WTC11 (cell line): ENCODE measurements at regions not wholly inside any gene's neighbourhood (a gene's known extent, or its start where the extent isn't known, plus 50 kb on each side); places are given as distances from the start of the nearest gene placed in this dataset.

Experiments used
- ATAC-seq: fragments of 200-7000 bp; cut with Tn5 transposase; 2 replicates; pipeline ENCODE4 v1.10.0; 2021; ENCODE audit warnings: mild to moderate bottlenecking, moderate library complexity
- CTCF ChIA-PET: fragments of 300-600 bp; sonication (Branson Sonifier 250); formaldehyde crosslinking; loops from one replicate; lab custom pipeline; 2021; ENCODE audit warnings: antibody characterized with exemption; lab: Charles Lee
- POLR2A ChIA-PET: fragments of 350-600 bp; sonication (Branson Sonifier 250); formaldehyde crosslinking; loops from one replicate; lab custom pipeline; 2021; ENCODE audit warnings: antibody characterized with exemption; lab: Charles Lee
- DNase-seq: peaks from one replicate; pipeline ENCODE4 v3.0.0; 2021; ENCODE audit warnings: low spot score
- H3K27ac Mint-ChIP-seq: 2 replicates; pipeline ENCODE4 v1.8.0; 2021; ENCODE audit warnings: mixed read lengths
- H3K27me3 Mint-ChIP-seq: 2 replicates; pipeline ENCODE4 v1.8.0; 2021; ENCODE audit warnings: low read depth, mild to moderate bottlenecking, moderate library complexity, mixed read lengths
- H3K36me3 Mint-ChIP-seq: 2 replicates; pipeline ENCODE4 v1.8.0; 2021; ENCODE audit warnings: mixed read lengths
- H3K4me1 Mint-ChIP-seq: 2 replicates; pipeline ENCODE4 v1.8.0; 2022; ENCODE audit warnings: mixed read lengths
- H3K4me3 Mint-ChIP-seq: 2 replicates; pipeline ENCODE4 v1.8.0; 2021; ENCODE audit warnings: mild to moderate bottlenecking, moderate library complexity, mixed read lengths
- H3K9me3 Mint-ChIP-seq: 2 replicates; pipeline ENCODE4 v1.8.0; 2021; ENCODE audit warnings: mixed read lengths
- CREB1 ChIP-seq: sonication (generic); formaldehyde crosslinking; IDR thresholded peaks from 2 replicates; pipeline ENCODE4 v1.8.0; 2023; ENCODE audit warnings: mild to moderate bottlenecking, missing genetic modification reagents
- ELF4 ChIP-seq: sonication (generic); formaldehyde crosslinking; IDR thresholded peaks from 2 replicates; pipeline ENCODE4 v1.8.1; 2022; ENCODE audit warnings: low read depth, mild to moderate bottlenecking, moderate library complexity, missing genetic modification reagents
- GRHL2 ChIP-seq: fragments of 250-450 bp; sonication (Bioruptor Pico); IDR thresholded peaks from 2 replicates; pipeline ENCODE4 v1.8.0; 2022; ENCODE audit warnings: mild to moderate bottlenecking, moderate library complexity; ENCODE audit not compliant: insufficient replicate concordance, severe bottlenecking
- GTF2I ChIP-seq: fragments of 250-450 bp; sonication (Bioruptor Pico); conservative IDR thresholded peaks from 2 replicates; pipeline ENCODE4 v1.4.0; 2021; ENCODE audit warnings: mild to moderate bottlenecking
- HMGA2 ChIP-seq: fragments of 250-450 bp; sonication (Bioruptor Pico); IDR thresholded peaks from 2 replicates; pipeline ENCODE4 v1.4.0; 2021; ENCODE audit warnings: mild to moderate bottlenecking, moderate library complexity
- JUN ChIP-seq: sonication (generic); formaldehyde crosslinking; IDR thresholded peaks from 2 replicates; pipeline ENCODE4 v1.8.0; 2023; ENCODE audit warnings: mild to moderate bottlenecking, missing genetic modification reagents
- MYBL2 ChIP-seq: sonication (generic); formaldehyde crosslinking; IDR thresholded peaks from 2 replicates; pipeline ENCODE4 v1.8.1; 2023; ENCODE audit warnings: mild to moderate bottlenecking, moderate library complexity, missing genetic modification reagents
- NR3C1 ChIP-seq: sonication (generic); formaldehyde crosslinking; conservative IDR thresholded peaks from 2 replicates; pipeline ENCODE4 v1.8.1; 2023; ENCODE audit warnings: low read depth, mild to moderate bottlenecking, missing genetic modification reagents
- RELA ChIP-seq: sonication (generic); formaldehyde crosslinking; IDR thresholded peaks from 2 replicates; pipeline ENCODE4 v1.8.1; 2022; ENCODE audit warnings: missing genetic modification reagents, mild to moderate bottlenecking, borderline replicate concordance
- SOX15 ChIP-seq: fragments of 250-450 bp; sonication (Bioruptor Pico); IDR thresholded peaks from 2 replicates; pipeline ENCODE4 v1.9.0; 2021; ENCODE audit warnings: mild to moderate bottlenecking
- ZBTB21 ChIP-seq: sonication (generic); formaldehyde crosslinking; IDR thresholded peaks from 2 replicates; pipeline ENCODE4 v1.8.1; 2023; ENCODE audit warnings: mild to moderate bottlenecking, missing genetic modification reagents, borderline replicate concordance
- ZNF219 ChIP-seq: sonication (generic); formaldehyde crosslinking; IDR thresholded peaks from 2 replicates; pipeline ENCODE4 v1.8.0; 2023; ENCODE audit warnings: missing genetic modification reagents, mild to moderate bottlenecking, borderline replicate concordance
- ZNF232 ChIP-seq: sonication (generic); formaldehyde crosslinking; IDR thresholded peaks from 2 replicates; pipeline ENCODE4 v1.8.0; 2022; ENCODE audit warnings: mild to moderate bottlenecking, missing genetic modification reagents
- TF ChIP-seq, protein P1 (sequence below): sonication (generic); formaldehyde crosslinking; IDR thresholded peaks from 2 replicates; pipeline ENCODE4 v1.8.0; 2022; ENCODE audit warnings: missing genetic modification reagents
- TF ChIP-seq, protein P2 (sequence below): sonication (generic); formaldehyde crosslinking; IDR thresholded peaks from 2 replicates; pipeline ENCODE4 v1.8.1; 2023; ENCODE audit warnings: mild to moderate bottlenecking, missing genetic modification reagents, borderline replicate concordance
- TF ChIP-seq, protein P3 (sequence below): sonication (generic); formaldehyde crosslinking; conservative IDR thresholded peaks from 2 replicates; pipeline ENCODE4 v1.8.1; 2023; ENCODE audit warnings: mild to moderate bottlenecking, low read depth, missing genetic modification reagents, moderate library complexity
- TF ChIP-seq, protein P4 (sequence below): sonication (generic); formaldehyde crosslinking; IDR thresholded peaks from 2 replicates; pipeline ENCODE4 v1.8.1; 2023; ENCODE audit warnings: mild to moderate bottlenecking, missing genetic modification reagents, moderate library complexity
- TF ChIP-seq, protein P5 (sequence below): sonication (generic); formaldehyde crosslinking; IDR thresholded peaks from 2 replicates; pipeline ENCODE4 v1.8.0; 2023; ENCODE audit warnings: missing genetic modification reagents

DNA sequence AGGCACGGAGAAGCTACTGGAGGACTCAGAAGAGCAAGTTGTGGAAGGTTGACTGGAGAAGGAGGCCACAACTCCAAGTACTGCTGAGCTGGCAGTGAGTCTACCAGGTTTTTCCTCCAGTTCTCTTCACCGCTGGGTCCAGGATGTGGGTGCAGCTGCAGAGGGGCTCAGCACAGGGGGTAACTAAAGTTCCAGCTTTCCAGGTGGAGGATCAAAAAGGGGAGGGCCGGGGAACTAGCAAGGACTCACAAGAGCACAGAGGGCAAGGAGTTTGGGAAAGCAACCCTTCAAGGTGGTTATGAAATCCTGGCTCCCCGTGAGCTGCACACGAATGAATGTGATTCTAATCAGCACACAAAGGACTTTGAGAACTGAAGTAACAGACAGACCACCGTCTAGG, 194.2 kb upstream of the GMDS start:
- ATAC-seq (no peak), DNase-seq (no peak)
- peaks cover 5% of the 10 kb centered on the region for H3K4me1 Mint-ChIP-seq
- no peaks in the 10 kb centered on the region for H3K36me3 Mint-ChIP-seq
- POLR2A ChIA-PET = no interaction called here
- no peak overlapping the region for H3K4me3 Mint-ChIP-seq
- CTCF ChIA-PET = interaction anchor here (0.8 to 1.9 kb wide), 2 partner anchors 85 to 230 kb away, joined by 3 to 6 read pairs; no protein-coding TSS in a partner anchor
- TF ChIP-seq, protein P1, sequence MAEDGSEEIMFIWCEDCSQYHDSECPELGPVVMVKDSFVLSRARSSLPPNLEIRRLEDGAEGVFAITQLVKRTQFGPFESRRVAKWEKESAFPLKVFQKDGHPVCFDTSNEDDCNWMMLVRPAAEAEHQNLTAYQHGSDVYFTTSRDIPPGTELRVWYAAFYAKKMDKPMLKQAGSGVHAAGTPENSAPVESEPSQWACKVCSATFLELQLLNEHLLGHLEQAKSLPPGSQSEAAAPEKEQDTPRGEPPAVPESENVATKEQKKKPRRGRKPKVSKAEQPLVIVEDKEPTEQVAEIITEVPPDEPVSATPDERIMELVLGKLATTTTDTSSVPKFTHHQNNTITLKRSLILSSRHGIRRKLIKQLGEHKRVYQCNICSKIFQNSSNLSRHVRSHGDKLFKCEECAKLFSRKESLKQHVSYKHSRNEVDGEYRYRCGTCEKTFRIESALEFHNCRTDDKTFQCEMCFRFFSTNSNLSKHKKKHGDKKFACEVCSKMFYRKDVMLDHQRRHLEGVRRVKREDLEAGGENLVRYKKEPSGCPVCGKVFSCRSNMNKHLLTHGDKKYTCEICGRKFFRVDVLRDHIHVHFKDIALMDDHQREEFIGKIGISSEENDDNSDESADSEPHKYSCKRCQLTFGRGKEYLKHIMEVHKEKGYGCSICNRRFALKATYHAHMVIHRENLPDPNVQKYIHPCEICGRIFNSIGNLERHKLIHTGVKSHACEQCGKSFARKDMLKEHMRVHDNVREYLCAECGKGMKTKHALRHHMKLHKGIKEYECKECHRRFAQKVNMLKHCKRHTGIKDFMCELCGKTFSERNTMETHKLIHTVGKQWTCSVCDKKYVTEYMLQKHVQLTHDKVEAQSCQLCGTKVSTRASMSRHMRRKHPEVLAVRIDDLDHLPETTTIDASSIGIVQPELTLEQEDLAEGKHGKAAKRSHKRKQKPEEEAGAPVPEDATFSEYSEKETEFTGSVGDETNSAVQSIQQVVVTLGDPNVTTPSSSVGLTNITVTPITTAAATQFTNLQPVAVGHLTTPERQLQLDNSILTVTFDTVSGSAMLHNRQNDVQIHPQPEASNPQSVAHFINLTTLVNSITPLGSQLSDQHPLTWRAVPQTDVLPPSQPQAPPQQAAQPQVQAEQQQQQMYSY (CRISPR knock-in tag) = no peak
- TF ChIP-seq ZNF232 (no peak), HMGA2 (CRISPR knock-in tag) (no peak), ELF4 (CRISPR knock-in tag) (no peak), SOX15 (no peak), NR3C1 (no peak), CREB1 (no peak), JUN (CRISPR knock-in tag) (no peak), MYBL2 (CRISPR knock-in tag) (no peak), RELA (CRISPR knock-in tag) (no peak)
- TF ChIP-seq, protein P2, sequence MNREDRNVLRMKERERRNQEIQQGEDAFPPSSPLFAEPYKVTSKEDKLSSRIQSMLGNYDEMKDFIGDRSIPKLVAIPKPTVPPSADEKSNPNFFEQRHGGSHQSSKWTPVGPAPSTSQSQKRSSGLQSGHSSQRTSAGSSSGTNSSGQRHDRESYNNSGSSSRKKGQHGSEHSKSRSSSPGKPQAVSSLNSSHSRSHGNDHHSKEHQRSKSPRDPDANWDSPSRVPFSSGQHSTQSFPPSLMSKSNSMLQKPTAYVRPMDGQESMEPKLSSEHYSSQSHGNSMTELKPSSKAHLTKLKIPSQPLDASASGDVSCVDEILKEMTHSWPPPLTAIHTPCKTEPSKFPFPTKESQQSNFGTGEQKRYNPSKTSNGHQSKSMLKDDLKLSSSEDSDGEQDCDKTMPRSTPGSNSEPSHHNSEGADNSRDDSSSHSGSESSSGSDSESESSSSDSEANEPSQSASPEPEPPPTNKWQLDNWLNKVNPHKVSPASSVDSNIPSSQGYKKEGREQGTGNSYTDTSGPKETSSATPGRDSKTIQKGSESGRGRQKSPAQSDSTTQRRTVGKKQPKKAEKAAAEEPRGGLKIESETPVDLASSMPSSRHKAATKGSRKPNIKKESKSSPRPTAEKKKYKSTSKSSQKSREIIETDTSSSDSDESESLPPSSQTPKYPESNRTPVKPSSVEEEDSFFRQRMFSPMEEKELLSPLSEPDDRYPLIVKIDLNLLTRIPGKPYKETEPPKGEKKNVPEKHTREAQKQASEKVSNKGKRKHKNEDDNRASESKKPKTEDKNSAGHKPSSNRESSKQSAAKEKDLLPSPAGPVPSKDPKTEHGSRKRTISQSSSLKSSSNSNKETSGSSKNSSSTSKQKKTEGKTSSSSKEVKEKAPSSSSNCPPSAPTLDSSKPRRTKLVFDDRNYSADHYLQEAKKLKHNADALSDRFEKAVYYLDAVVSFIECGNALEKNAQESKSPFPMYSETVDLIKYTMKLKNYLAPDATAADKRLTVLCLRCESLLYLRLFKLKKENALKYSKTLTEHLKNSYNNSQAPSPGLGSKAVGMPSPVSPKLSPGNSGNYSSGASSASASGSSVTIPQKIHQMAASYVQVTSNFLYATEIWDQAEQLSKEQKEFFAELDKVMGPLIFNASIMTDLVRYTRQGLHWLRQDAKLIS = no peak
- TF ChIP-seq, protein P3, sequence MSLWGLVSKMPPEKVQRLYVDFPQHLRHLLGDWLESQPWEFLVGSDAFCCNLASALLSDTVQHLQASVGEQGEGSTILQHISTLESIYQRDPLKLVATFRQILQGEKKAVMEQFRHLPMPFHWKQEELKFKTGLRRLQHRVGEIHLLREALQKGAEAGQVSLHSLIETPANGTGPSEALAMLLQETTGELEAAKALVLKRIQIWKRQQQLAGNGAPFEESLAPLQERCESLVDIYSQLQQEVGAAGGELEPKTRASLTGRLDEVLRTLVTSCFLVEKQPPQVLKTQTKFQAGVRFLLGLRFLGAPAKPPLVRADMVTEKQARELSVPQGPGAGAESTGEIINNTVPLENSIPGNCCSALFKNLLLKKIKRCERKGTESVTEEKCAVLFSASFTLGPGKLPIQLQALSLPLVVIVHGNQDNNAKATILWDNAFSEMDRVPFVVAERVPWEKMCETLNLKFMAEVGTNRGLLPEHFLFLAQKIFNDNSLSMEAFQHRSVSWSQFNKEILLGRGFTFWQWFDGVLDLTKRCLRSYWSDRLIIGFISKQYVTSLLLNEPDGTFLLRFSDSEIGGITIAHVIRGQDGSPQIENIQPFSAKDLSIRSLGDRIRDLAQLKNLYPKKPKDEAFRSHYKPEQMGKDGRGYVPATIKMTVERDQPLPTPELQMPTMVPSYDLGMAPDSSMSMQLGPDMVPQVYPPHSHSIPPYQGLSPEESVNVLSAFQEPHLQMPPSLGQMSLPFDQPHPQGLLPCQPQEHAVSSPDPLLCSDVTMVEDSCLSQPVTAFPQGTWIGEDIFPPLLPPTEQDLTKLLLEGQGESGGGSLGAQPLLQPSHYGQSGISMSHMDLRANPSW (CRISPR knock-in tag) = no peak
- TF ChIP-seq, protein P4, sequence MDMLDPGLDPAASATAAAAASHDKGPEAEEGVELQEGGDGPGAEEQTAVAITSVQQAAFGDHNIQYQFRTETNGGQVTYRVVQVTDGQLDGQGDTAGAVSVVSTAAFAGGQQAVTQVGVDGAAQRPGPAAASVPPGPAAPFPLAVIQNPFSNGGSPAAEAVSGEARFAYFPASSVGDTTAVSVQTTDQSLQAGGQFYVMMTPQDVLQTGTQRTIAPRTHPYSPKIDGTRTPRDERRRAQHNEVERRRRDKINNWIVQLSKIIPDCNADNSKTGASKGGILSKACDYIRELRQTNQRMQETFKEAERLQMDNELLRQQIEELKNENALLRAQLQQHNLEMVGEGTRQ (CRISPR knock-in tag) = no peak
- TF ChIP-seq, protein P5, sequence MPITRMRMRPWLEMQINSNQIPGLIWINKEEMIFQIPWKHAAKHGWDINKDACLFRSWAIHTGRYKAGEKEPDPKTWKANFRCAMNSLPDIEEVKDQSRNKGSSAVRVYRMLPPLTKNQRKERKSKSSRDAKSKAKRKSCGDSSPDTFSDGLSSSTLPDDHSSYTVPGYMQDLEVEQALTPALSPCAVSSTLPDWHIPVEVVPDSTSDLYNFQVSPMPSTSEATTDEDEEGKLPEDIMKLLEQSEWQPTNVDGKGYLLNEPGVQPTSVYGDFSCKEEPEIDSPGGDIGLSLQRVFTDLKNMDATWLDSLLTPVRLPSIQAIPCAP (CRISPR knock-in tag) = no peak
- H3K27me3 Mint-ChIP-seq = no peaks in the 10 kb centered on the region
- H3K27ac Mint-ChIP-seq = no peak overlapping the region
- no peaks in the 10 kb centered on the region for H3K9me3 Mint-ChIP-seq

DNA sequence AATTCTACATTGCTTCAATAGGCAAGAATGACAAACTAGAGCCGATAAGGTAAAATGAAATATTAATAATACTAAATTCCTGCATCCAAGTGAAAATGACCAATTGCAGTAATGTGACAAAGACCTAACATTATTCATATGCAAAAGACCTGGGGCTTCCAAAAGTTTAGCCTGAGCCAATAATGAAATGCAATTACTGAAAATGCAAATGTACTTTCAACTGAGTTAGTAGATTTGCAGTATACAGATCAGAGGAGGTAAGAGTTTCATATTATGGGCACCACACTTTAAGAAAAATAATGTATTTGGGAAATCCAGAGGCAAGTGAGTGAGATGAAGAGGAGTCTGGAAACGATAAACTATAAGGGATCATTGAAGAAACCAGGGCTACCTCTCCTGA, 193.7 kb upstream of the GMDS start:
- Mint-ChIP-seq H3K36me3 (no peaks in the 10 kb centered on the region), H3K9me3 (no peaks in the 10 kb centered on the region), H3K27me3 (no peaks in the 10 kb centered on the region), H3K4me1 (peaks cover 5% of the 10 kb centered on the region), H3K4me3 (no peak overlapping the region), H3K27ac (no peak overlapping the region)
- DNase-seq (no peak), ATAC-seq (no peak)
- ChIA-PET CTCF (interaction anchor here (0.8 to 1.9 kb wide), 3 partner anchors 10 to 230 kb away, joined by 3 to 6 read pairs (median 4); no protein-coding TSS in a partner anchor), POLR2A (no interaction called here)
- TF ChIP-seq GRHL2 (no peak), CREB1 (no peak), NR3C1 (no peak), ZBTB21 (CRISPR knock-in tag) (no peak), ZNF219 (CRISPR knock-in tag) (no peak), GTF2I (CRISPR knock-in tag) (no peak)
